ENCODE measurements at regions not wholly inside any gene's neighbourhood (a gene's known extent, or its start where the extent isn't known, plus 50 kb on each side); places are given as distances from the start of the nearest gene placed in this dataset.

- intact Hi-C loops (cut with micrococcal nuclease; ENCODE audit: unreplicated experiment), result no loop called here
- ChIA-PET POLR2A (interaction anchor here (0.6 kb wide), 1 partner anchor 1945 kb away, joined by 3 read pairs; no protein-coding TSS in a partner anchor), CTCF (ENCODE audit: unreplicated experiment) (no interaction called here)
- Histone ChIP-seq H3K4me1 (ENCODE audit: insufficient read depth, low read length, poor library complexity, severe bottlenecking) (no peaks in the 10 kb centered on the region), H3K4me3 (ENCODE audit: low read depth, low read length, poor library complexity, severe bottlenecking) (no peak overlapping the region), H3K27ac (ENCODE audit: low read depth, low read length, poor library complexity, severe bottlenecking) (no peak overlapping the region), H3K79me2 (ENCODE audit: insufficient read depth, low read depth, low read length) (no peaks in the 10 kb centered on the region), H3K9me2 (ENCODE audit: insufficient read depth, low read length) (no peaks in the 10 kb centered on the region), H2AFZ (ENCODE audit: low read length) (no peak overlapping the region), H3K4me2 (ENCODE audit: low read length) (no peak overlapping the region), H3K9me3 (ENCODE audit: low read length) (no peaks in the 10 kb centered on the region), H3K36me3 (ENCODE audit: insufficient read depth, low read length) (no peaks in the 10 kb centered on the region), H4K20me1 (ENCODE audit: insufficient read depth, low read length) (no peaks in the 10 kb centered on the region)
- no peak for TF ChIP-seq EZH2phosphoT487 (IDR thresholded peaks at IDR 0.05; ENCODE audit: borderline replicate concordance, low read depth, low read length)
- no peak for TF ChIP-seq CTCF (conservative IDR thresholded peaks at IDR 0.05; ENCODE audit: low read length)
- BruUV-seq (replicated peaks), result no TSS peak
- no peak for DNase-seq (ENCODE audit: low spot score)
These were observed 1392.1 kb upstream of the WWC1 start for GRCh38 chr5:166899343-166899742.

GRCh38 chr5:166904571-166904970, 1386.9 kb upstream of the WWC1 start:
- TF ChIP-seq EZH2phosphoT487 (IDR thresholded peaks at IDR 0.05; ENCODE audit: borderline replicate concordance, low read depth, low read length) (no peak), CTCF (conservative IDR thresholded peaks at IDR 0.05; ENCODE audit: low read length) (no peak)

GRCh38 chr5:166906991-166907713, 1384.3 kb upstream of the WWC1 start:
- no peak for DNase-seq (ENCODE audit: low spot score)
- BruUV-seq (replicated peaks), result no TSS peak
- POLR2A ChIA-PET, result interaction anchor here (0.8 kb wide), 1 partner anchor 203 kb away, joined by 3 read pairs; no protein-coding TSS in a partner anchor

More at GRCh38 chr5:166904571-166904970, 1386.9 kb upstream of the WWC1 start:
- no TSS peak for BruUV-seq (replicated peaks)
- Histone ChIP-seq H3K4me3 (ENCODE audit: low read depth, low read length, poor library complexity, severe bottlenecking) (no peak overlapping the region), H3K4me2 (ENCODE audit: low read length) (no peak overlapping the region), H3K9me3 (ENCODE audit: low read length) (no peaks in the 10 kb centered on the region), H3K36me3 (ENCODE audit: insufficient read depth, low read length) (no peaks in the 10 kb centered on the region), H3K4me1 (ENCODE audit: insufficient read depth, low read length, poor library complexity, severe bottlenecking) (no peaks in the 10 kb centered on the region), H3K9me2 (ENCODE audit: insufficient read depth, low read length) (no peaks in the 10 kb centered on the region), H2AFZ (ENCODE audit: low read length) (no peak overlapping the region), H3K27ac (ENCODE audit: low read depth, low read length, poor library complexity, severe bottlenecking) (no peak overlapping the region), H3K79me2 (ENCODE audit: insufficient read depth, low read depth, low read length) (no peaks in the 10 kb centered on the region), H4K20me1 (ENCODE audit: insufficient read depth, low read length) (no peaks in the 10 kb centered on the region)
- POLR2A ChIA-PET, result no interaction called here
- DNase-seq (ENCODE audit: low spot score), result no peak
- intact Hi-C loops (cut with micrococcal nuclease; ENCODE audit: unreplicated experiment), result no loop called here
- CTCF ChIA-PET (ENCODE audit: unreplicated experiment), result no interaction called here

More at GRCh38 chr5:166906991-166907713, 1384.3 kb upstream of the WWC1 start:
- TF ChIP-seq CTCF (conservative IDR thresholded peaks at IDR 0.05; ENCODE audit: low read length), result no peak
- no peak for TF ChIP-seq EZH2phosphoT487 (IDR thresholded peaks at IDR 0.05; ENCODE audit: borderline replicate concordance, low read depth, low read length)
- Histone ChIP-seq H3K36me3 (ENCODE audit: insufficient read depth, low read length) (no peaks in the 10 kb centered on the region), H4K20me1 (ENCODE audit: insufficient read depth, low read length) (no peaks in the 10 kb centered on the region), H3K4me1 (ENCODE audit: insufficient read depth, low read length, poor library complexity, severe bottlenecking) (no peaks in the 10 kb centered on the region), H2AFZ (ENCODE audit: low read length) (no peak overlapping the region), H3K27ac (ENCODE audit: low read depth, low read length, poor library complexity, severe bottlenecking) (no peak overlapping the region), H3K4me3 (ENCODE audit: low read depth, low read length, poor library complexity, severe bottlenecking) (no peak overlapping the region), H3K79me2 (ENCODE audit: insufficient read depth, low read depth, low read length) (no peaks in the 10 kb centered on the region), H3K9me2 (ENCODE audit: insufficient read depth, low read length) (no peaks in the 10 kb centered on the region), H3K9me3 (ENCODE audit: low read length) (no peaks in the 10 kb centered on the region), H3K4me2 (ENCODE audit: low read length) (no peak overlapping the region)
- intact Hi-C loops (cut with micrococcal nuclease; ENCODE audit: unreplicated experiment), result no loop called here
- CTCF ChIA-PET (ENCODE audit: unreplicated experiment), result no interaction called here
